ENCODE measurements at regions not wholly inside any gene's neighbourhood (a gene's known extent, or its start where the extent isn't known, plus 50 kb on each side); places are given as distances from the start of the nearest gene placed in this dataset.

DNA sequence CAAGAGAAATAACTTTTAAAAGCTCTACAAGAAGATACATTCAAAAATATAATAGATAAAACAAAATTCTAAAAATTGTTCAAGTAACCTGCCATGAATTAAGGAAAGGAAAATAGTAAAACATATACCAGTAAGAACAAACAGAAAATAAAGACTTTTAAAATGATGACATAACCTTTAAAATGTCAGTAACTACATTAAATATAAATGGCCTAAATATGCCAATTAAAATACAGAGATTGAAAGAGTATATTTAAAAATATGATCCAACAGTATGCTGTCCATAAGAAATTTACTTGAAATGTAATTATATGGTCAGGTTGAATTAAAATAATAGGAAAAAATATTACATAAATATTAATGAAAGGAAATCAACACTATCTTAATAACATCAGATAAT lies 911.7 kb upstream of the POU3F3 start:
- DNase-seq (ENCODE audit: low spot score) (no peak), FAIRE-seq (no peak)

GRCh38 chr2:103945083-103945482 lies 908.8 kb upstream of the POU3F3 start:
- FAIRE-seq, result no peak
- DNase-seq (ENCODE audit: low spot score), result no peak

- DNase-seq (ENCODE audit: low spot score), result peak; percentile 76
- peak; percentile 52 for FAIRE-seq
Measured at GRCh38 chr2:103959174-103960128, 894.5 kb upstream of the POU3F3 start.

- DNase-seq (ENCODE audit: low spot score) (no peak), FAIRE-seq (no peak)
Measured at GRCh38 chr2:103960129-103960513, 893.8 kb upstream of the POU3F3 start.

- FAIRE-seq, result no peak
- DNase-seq (ENCODE audit: low spot score), result no peak
Measured at GRCh38 chr2:103960951-103961350, 893.0 kb upstream of the POU3F3 start.

GRCh38 chr2:103961862-103962261 lies 892.1 kb upstream of the POU3F3 start:
- no peak for FAIRE-seq
- DNase-seq (ENCODE audit: low spot score), result no peak

GRCh38 chr2:103962670-103963069 lies 891.2 kb upstream of the POU3F3 start:
- DNase-seq (ENCODE audit: low spot score) (no peak), FAIRE-seq (no peak)

DNA sequence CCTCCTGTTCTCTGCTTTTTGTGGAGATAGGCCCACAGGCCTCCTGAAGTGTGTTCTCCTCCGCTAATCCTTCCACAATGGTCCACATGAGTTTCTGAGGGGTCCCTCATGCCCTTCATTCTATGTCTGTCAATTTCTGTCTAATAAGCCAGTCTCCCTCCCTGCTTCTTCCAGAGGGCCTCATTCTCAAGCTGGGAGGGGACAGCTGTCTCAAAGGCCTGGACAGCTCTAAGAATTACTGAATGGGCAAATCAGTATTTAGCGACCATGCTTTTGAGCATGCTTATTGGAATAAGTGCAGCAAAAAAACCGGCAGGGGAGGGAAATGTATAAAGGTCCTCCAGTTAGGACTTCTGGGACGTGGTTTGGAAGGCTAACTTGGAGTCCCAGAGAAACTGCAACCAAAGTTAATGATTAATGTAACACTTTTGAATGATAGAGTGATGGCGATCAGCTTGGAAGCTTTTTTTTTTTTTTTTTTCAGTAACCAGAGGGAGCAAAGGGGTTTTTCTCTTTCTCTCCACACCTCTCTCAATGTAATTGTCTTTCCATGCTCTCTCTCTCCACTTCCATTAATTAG lies 890.7 kb upstream of the POU3F3 start:
- DNase-seq (ENCODE audit: low spot score) (no peak), FAIRE-seq (no peak)

DNA sequence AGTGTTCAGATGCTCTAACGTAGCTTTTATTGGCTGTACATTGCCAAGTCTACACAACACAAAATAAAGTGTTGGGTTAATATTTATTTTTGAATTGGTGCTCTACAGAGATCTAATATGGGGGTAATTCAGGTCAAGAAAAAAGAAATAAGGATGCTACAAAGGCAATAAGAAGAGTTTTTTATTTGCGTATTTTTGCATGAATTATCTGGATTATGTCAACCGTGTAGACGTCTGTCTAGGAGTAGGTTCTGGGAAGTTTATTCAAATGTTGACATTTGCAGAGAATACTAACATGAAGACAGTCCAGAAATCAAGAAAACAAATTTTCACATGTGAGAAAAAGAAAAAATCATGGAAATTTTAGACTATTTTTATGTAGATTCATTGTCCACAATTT lies 876.7 kb upstream of the POU3F3 start:
- DNase-seq (ENCODE audit: low spot score) (no peak), FAIRE-seq (no peak)

- DNase-seq (ENCODE audit: low spot score) (no peak), FAIRE-seq (no peak)
Measured at GRCh38 chr2:103977668-103978067, 876.2 kb upstream of the POU3F3 start.

DNA sequence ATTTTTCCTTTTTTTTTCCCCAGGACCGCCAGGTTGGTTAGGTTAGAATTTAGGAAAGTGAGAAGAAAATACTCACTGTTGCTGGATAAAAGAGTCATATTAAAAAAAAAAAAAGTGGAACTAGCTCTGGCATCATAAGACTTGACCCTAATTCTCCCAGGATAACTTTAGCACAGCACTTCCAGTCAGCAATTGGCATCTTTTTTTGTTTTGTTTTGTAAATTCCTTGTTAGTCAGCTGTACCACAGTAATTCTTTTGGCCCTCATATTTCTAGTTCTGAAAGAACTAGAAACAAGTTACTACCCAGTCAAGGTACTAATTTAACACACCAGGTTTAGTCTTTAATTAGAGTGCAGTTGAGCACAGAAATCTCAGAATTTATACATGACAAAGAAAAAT lies 873.5 kb upstream of the POU3F3 start:
- no peak for DNase-seq (ENCODE audit: low spot score)
- no peak for FAIRE-seq

GRCh38 chr2:103982691-103983090 lies 871.2 kb upstream of the POU3F3 start:
- DNase-seq (ENCODE audit: low spot score), result no peak
- FAIRE-seq, result no peak

GRCh38 chr2:103986001-103986400 lies 867.9 kb upstream of the POU3F3 start:
- peak; percentile 22 for DNase-seq (ENCODE audit: low spot score)
- peak; percentile 68 for FAIRE-seq

DNA sequence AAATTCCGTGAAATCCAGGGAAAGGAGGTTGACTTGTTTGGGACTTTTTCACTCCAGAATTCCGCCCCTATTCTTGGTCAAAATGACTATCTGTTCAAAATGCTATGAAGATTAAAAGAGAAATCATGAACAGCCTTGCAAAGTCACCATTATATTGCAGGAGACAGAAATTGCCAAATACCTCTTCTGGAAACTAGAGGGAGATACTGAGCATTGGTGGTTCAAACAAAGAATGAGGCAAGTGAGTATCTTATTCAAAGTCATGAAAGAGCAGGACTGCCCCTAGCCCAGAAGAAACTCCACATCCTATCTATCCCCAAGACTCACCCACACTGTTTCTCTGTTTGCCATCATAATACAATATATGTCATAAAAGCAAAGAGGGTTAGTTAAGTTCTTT lies 862.3 kb upstream of the POU3F3 start:
- FAIRE-seq (no peak), DNase-seq (ENCODE audit: low spot score) (no peak)

- no peak for DNase-seq (ENCODE audit: low spot score)
- FAIRE-seq, result no peak
Measured at GRCh38 chr2:104004821-104005220, 849.1 kb upstream of the POU3F3 start.

GRCh38 chr2:104016801-104017200 lies 837.1 kb upstream of the POU3F3 start:
- DNase-seq (ENCODE audit: low spot score) (no peak), FAIRE-seq (no peak)

DNA sequence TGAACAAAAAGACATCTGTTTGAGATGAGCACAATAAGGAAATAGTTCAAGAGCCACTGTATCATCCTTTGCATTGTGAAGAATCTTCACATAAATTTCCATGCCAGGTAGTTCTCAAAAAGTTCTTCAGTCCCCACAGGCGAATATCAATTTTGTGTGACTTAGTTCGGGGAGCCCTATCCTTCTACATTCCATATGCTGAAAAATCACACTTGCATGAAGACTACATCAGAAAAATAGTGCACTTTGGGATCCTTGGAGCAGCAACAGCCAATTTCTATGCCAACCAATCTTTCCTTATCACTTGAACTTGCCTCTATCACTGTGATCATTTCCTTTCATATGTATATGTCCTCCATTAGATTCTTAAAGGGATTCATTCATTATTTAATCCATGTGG lies 830.6 kb upstream of the POU3F3 start:
- FAIRE-seq, result no peak
- no peak for DNase-seq (ENCODE audit: low spot score)

- no peak for DNase-seq (ENCODE audit: low spot score)
- no peak for FAIRE-seq
Measured at GRCh38 chr2:104023765-104024164, 830.1 kb upstream of the POU3F3 start.

- FAIRE-seq (no peak), DNase-seq (ENCODE audit: low spot score) (no peak)
Measured at GRCh38 chr2:104025295-104025694, 828.6 kb upstream of the POU3F3 start.

- DNase-seq (ENCODE audit: low spot score), result no peak
- FAIRE-seq, result no peak
Measured at GRCh38 chr2:104026725-104027124, 827.2 kb upstream of the POU3F3 start.

- FAIRE-seq, result no peak
- DNase-seq (ENCODE audit: low spot score), result no peak
Measured at GRCh38 chr2:104027321-104027720, 826.6 kb upstream of the POU3F3 start.

DNA sequence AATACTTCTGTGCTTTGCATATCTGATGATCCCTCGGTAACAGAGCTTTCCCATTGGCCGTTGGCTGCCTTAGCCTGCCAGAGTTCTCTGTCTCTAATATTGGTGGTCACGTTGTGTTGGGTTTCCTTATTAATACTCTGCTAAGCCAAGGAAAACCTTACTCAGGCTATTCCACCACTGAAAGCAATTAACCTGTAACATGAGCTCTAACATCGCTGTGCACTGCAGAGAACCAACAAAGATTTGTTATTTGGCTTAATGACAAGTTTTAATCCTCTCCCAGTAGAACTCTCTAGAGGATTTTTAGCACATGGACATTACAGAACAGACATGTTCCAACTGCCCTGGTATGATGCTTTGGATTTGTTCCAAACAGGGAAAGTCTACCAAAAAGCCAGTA lies 825.9 kb upstream of the POU3F3 start:
- FAIRE-seq (no peak), DNase-seq (ENCODE audit: low spot score) (no peak)

DNA sequence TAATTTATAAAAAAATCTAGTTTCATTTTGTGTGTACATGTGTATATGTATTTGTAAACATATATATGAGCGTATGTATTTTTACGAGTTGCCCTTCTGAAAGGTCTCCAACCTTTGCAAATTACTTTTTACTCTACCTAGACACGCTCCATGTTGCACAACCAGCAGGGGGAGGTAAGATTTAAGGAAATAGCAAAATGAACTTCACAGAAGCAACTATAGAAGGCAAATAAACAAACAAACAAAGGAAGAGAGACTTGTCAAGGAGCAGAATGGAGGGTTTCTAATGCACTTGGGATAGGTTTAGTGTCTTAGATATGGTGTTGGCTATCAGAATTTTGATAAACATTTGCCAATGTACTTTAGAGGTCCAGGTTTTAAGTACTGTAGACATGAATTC lies 820.5 kb upstream of the POU3F3 start:
- no peak for DNase-seq (ENCODE audit: low spot score)
- FAIRE-seq, result no peak
